Stimulated activated CD4-positive, alpha-beta T cell treated with anti-CD3 and anti-CD28 coated beads, Interleukin-4, amount 100 ng/mL, for 24 hours (primary cell): ENCODE measurements at regions not wholly inside any gene's neighbourhood (a gene's known extent, or its start where the extent isn't known, plus 50 kb on each side); places are given as distances from the start of the nearest gene placed in this dataset.

ENCODE experiments used
- DNase-seq: peaks from one replicate; pipeline ENCODE4 v3.0.0-alpha.2; 2020

- DNase-seq = no peak
Measured at GRCh38 chr2:106572541-106573450, 85.6 kb downstream of the CD8B2 start.

GRCh38 chr2:106573773-106574172 is 86.6 kb downstream of the CD8B2 start:
- DNase-seq = no peak

- DNase-seq = no peak
Measured at GRCh38 chr2:106575955-106576354, 88.8 kb downstream of the CD8B2 start.

- no peak for DNase-seq
Measured at GRCh38 chr2:106577255-106577651, 90.1 kb downstream of the CD8B2 start.

- DNase-seq = no peak
Measured at GRCh38 chr2:106579750-106580197, 92.6 kb downstream of the CD8B2 start.

- DNase-seq = no peak
Measured at GRCh38 chr2:106580241-106580640, 93.1 kb downstream of the CD8B2 start.

- DNase-seq = no peak
Measured at GRCh38 chr2:106581328-106581727, 94.2 kb downstream of the CD8B2 start.

- DNase-seq = no peak
Measured at GRCh38 chr2:106581755-106582147, 94.6 kb downstream of the CD8B2 start.

- DNase-seq = peak; percentile 65
Measured at GRCh38 chr2:106582148-106583143, 95.3 kb downstream of the CD8B2 start.

- DNase-seq = no peak
Measured at GRCh38 chr2:106584304-106584954, 97.3 kb downstream of the CD8B2 start.

GRCh38 chr2:106596844-106597243 is 109.7 kb downstream of the CD8B2 start:
- DNase-seq = no peak

- no peak for DNase-seq
Measured at GRCh38 chr2:106599540-106599939, 112.4 kb downstream of the CD8B2 start.

- DNase-seq = no peak
Measured at GRCh38 chr2:106602042-106602441, 114.9 kb downstream of the CD8B2 start.

GRCh38 chr2:106606652-106607051 is 119.5 kb downstream of the CD8B2 start:
- no peak for DNase-seq

- DNase-seq = no peak
Measured at GRCh38 chr2:106607371-106607770, 120.2 kb downstream of the CD8B2 start.

GRCh38 chr2:106609780-106610179 is 122.6 kb downstream of the CD8B2 start:
- DNase-seq = no peak

- DNase-seq = no peak
Measured at GRCh38 chr2:106614511-106615291, 127.5 kb downstream of the CD8B2 start.

GRCh38 chr2:106618614-106619013 is 131.4 kb downstream of the CD8B2 start:
- DNase-seq = no peak

GRCh38 chr2:106623456-106623855 is 136.3 kb downstream of the CD8B2 start:
- DNase-seq = no peak

GRCh38 chr2:106624787-106625380 is 137.7 kb downstream of the CD8B2 start:
- no peak for DNase-seq

GRCh38 chr2:106628377-106628776 is 141.2 kb downstream of the CD8B2 start:
- DNase-seq = no peak

GRCh38 chr2:106629981-106630380 is 142.8 kb downstream of the CD8B2 start:
- DNase-seq = no peak
